GM12878 (cell line): ENCODE measurements at regions not wholly inside any gene's neighbourhood (a gene's known extent, or its start where the extent isn't known, plus 50 kb on each side); places are given as distances from the start of the nearest gene placed in this dataset.

Source experiments
- ATAC-seq: fragments of 200-7000 bp; cut with Tn5 transposase; 3 replicates; pipeline ENCODE4 v1.9.1; 2020; ENCODE audit warnings: mild to moderate bottlenecking, moderate library complexity
- BruUV-seq: library from RNA; stranded (reverse); fragments of 400-500 nt; replicated peaks from 2 replicates; lab custom pipeline; 2021; lab: Mats Ljungman, UMichigan
- CTCF ChIA-PET: fragments of 300-600 bp; sonication (Branson Sonifier 250); formaldehyde crosslinking; extraction: SDS; loops from one replicate; lab custom pipeline; 2021; ENCODE audit warnings: inconsistent platforms; lab: Yijun Ruan, JAX
- POLR2A ChIA-PET: fragments of 350-600 bp; formaldehyde crosslinking; extraction: SDS; loops from one replicate; lab custom pipeline; 2021; ENCODE audit warnings: inconsistent platforms; lab: Charles Lee
- RAD21 ChIA-PET: fragments of 300-600 bp; sonication (Branson Sonifier 250); formaldehyde crosslinking; loops from one replicate; lab custom pipeline; 2023; ENCODE audit warnings: antibody characterized with exemption; ENCODE audit not compliant: unreplicated experiment; lab: Charles Lee
- SMC1A ChIA-PET: fragments of 300-600 bp; sonication (Branson Sonifier 250); formaldehyde crosslinking; loops from one replicate; lab custom pipeline; 2023; ENCODE audit not compliant: unreplicated experiment, uncharacterized antibody; lab: Charles Lee
- DNase-seq: peaks from one replicate; pipeline ENCODE4 v3.0.0-alpha.2; 2011; ENCODE audit warnings: low read depth, low spot score
- FAIRE-seq: peaks from 3 replicates; lab custom pipeline; 2011; peaks lifted over from hg19 to GRCh38; lab: Jason Lieb, UNC
- H2AFZ ChIP-seq: 2 replicates; pipeline ENCODE4 v1.6.0; 2011; ENCODE audit warnings: low read depth, low read length, control low read depth; ENCODE audit not compliant: control insufficient read depth
- H3K27ac ChIP-seq: 2 replicates; pipeline ENCODE4 v1.5.1; 2011; ENCODE audit warnings: control low read depth; ENCODE audit not compliant: control insufficient read depth, insufficient read depth
- H3K27me3 ChIP-seq, 2 experiments: replicated peaks in 1 of 2; 2 replicates each; pipeline versions ENCODE4 v1.6.0 to v1.6.1; 2011; ENCODE audit warnings: low read length in 1 of 2; ENCODE audit not compliant: control insufficient read depth in 2 of 2, insufficient read depth in 2 of 2
- H3K36me3 ChIP-seq, 2 experiments: 2 replicates each; pipeline ENCODE4 v1.5.1; 2011; ENCODE audit warnings: low read length in 1 of 2; ENCODE audit not compliant: control insufficient read depth in 2 of 2, insufficient read depth in 2 of 2
- H3K4me1 ChIP-seq: 2 replicates; pipeline ENCODE4 v1.6.1; 2011; ENCODE audit warnings: mild to moderate bottlenecking, low read length, moderate library complexity, mixed read lengths; ENCODE audit not compliant: control insufficient read depth, insufficient read depth
- H3K4me2 ChIP-seq: 2 replicates; pipeline ENCODE4 v1.6.0; 2011; ENCODE audit warnings: control low read depth; ENCODE audit not compliant: control insufficient read depth, insufficient read depth
- H3K4me3 ChIP-seq: fragments of 200-600 bp; sonication (generic); 2 replicates; pipeline ENCODE4 v1.5.1; 2016
- H3K79me2 ChIP-seq: 2 replicates; pipeline ENCODE4 v1.6.0; 2011; ENCODE audit warnings: low read length; ENCODE audit not compliant: control insufficient read depth, insufficient read depth
- H3K9ac ChIP-seq: 2 replicates; pipeline ENCODE4 v1.8.0; 2011; ENCODE audit warnings: low read length, control low read depth, mixed read lengths; ENCODE audit not compliant: control insufficient read depth, insufficient read depth
- H3K9me3 ChIP-seq: replicated peaks from 3 replicates; pipeline ENCODE4 v1.5.1; 2011; ENCODE audit warnings: mild to moderate bottlenecking, low read length; ENCODE audit not compliant: control insufficient read depth, insufficient read depth
- H4K20me1 ChIP-seq: 2 replicates; pipeline ENCODE4 v1.6.0; 2011; ENCODE audit not compliant: control insufficient read depth, insufficient read depth
- CREB1 ChIP-seq: IDR thresholded peaks from 2 replicates; pipeline ENCODE4 v1.6.1; 2012; ENCODE audit warnings: low read depth, mild to moderate bottlenecking, inconsistent platforms
- CREM ChIP-seq: IDR thresholded peaks from 2 replicates; pipeline ENCODE4 v1.6.1; 2014; ENCODE audit warnings: antibody characterized with exemption, low read depth
- ETV6 ChIP-seq, 2 experiments: fragments of 450-650 bp in 1 of 2; IDR thresholded peaks in 1 of 2; conservative IDR thresholded peaks in 1 of 2; 2 replicates each; pipeline ENCODE4 v1.6.1; 2014; ENCODE audit warnings: antibody characterized with exemption in 1 of 2, borderline replicate concordance in 1 of 2, low read depth in 1 of 2, mild to moderate bottlenecking in 1 of 2, moderate library complexity in 1 of 2
- FOS ChIP-seq: IDR thresholded peaks from 3 replicates; pipeline ENCODE4 v1.6.1; 2011; ENCODE audit warnings: borderline replicate concordance; ENCODE audit not compliant: insufficient read length; ENCODE audit errors: extremely low read depth
- HCFC1 ChIP-seq: fragments of 150-350 bp; IDR thresholded peaks from 2 replicates; pipeline ENCODE4 v1.6.1; 2014; ENCODE audit warnings: low read length
- HSF1 ChIP-seq: fragments of 150-350 bp; IDR thresholded peaks from 2 replicates; pipeline ENCODE4 v1.6.1; 2014; ENCODE audit warnings: mild to moderate bottlenecking, low read depth, low read length
- IKZF1 ChIP-seq: fragments of 450-650 bp; conservative IDR thresholded peaks from 2 replicates; pipeline ENCODE4 v1.6.1; 2017; ENCODE audit warnings: antibody characterized with exemption, mild to moderate bottlenecking
- MTA2 ChIP-seq: fragments of 450-650 bp; IDR thresholded peaks from 2 replicates; pipeline ENCODE4 v1.6.1; 2016; ENCODE audit warnings: low read depth, mild to moderate bottlenecking, moderate library complexity
- NKRF ChIP-seq: fragments of 450-650 bp; conservative IDR thresholded peaks from 2 replicates; pipeline ENCODE4 v1.6.1; 2017; ENCODE audit warnings: mild to moderate bottlenecking, moderate library complexity
- PML ChIP-seq: IDR thresholded peaks from 2 replicates; pipeline ENCODE4 v1.6.1; 2012; ENCODE audit warnings: low read length, inconsistent platforms
- RAD51 ChIP-seq: fragments of 450-650 bp; IDR thresholded peaks from 2 replicates; pipeline ENCODE4 v1.6.1; 2016; ENCODE audit warnings: moderate library complexity, mild to moderate bottlenecking, inconsistent platforms
- USF1 ChIP-seq: IDR thresholded peaks from 2 replicates; pipeline ENCODE4 v1.6.1; 2011; ENCODE audit warnings: borderline replicate concordance, low read depth, mild to moderate bottlenecking, moderate library complexity, mixed read lengths, low read length; ENCODE audit not compliant: insufficient read depth; ENCODE audit errors: extremely low read length
- ZBED1 ChIP-seq: IDR thresholded peaks from 2 replicates; pipeline ENCODE4 v1.6.1; 2016; ENCODE audit warnings: borderline replicate concordance
- ZBTB40 ChIP-seq: fragments of 450-650 bp; IDR thresholded peaks from 2 replicates; pipeline ENCODE4 v1.6.1; 2016; ENCODE audit warnings: mild to moderate bottlenecking, moderate library complexity, borderline replicate concordance
- WGBS: methylation state at CpG from one replicate; pipeline ENCODE4 v1.1.6; 2016; ENCODE audit warnings: low lambda C conversion rate; ENCODE audit not compliant: insufficient replicate concordance, insufficient coverage; ENCODE audit errors: missing lambda C conversion rate; 5-methylcytosine and 5-hydroxymethylcytosine counted together
- in situ Hi-C: fragments of 300-500 bp; cut with MboI; formaldehyde crosslinking; loops from 9 replicates; pipeline ENCODE4 v1.14.3; 2018; ENCODE audit warnings: mixed read lengths
- intact Hi-C: fragments of 100-400 bp; cut with micrococcal nuclease; formaldehyde crosslinking; loops from one replicate; pipeline ENCODE4 v1.14.2; 2022; ENCODE audit not compliant: unreplicated experiment

GRCh38 chr17:79296243-79296642 is 221.6 kb downstream of the ENGASE start:
- ChIA-PET SMC1A (no interaction called here), POLR2A (no interaction called here), RAD21 (interaction anchor here (0.6 kb wide), 1 partner anchor 95 kb away, joined by 3 read pairs; no protein-coding TSS in a partner anchor), CTCF (no interaction called here)
- in situ Hi-C loops (no loop called here), intact Hi-C loops (no loop called here)
- no peaks in the 10 kb centered on the region for H3K4me1 ChIP-seq
- H3K9ac ChIP-seq = no peak overlapping the region
- peaks cover 0 to 3% of the 10 kb centered on the region in 2 experiments; a peak in 1 of 4 replicates for H3K27me3 ChIP-seq
- no peaks in the 10 kb centered on the region for H3K79me2 ChIP-seq
- no peak overlapping the region for H3K4me3 ChIP-seq
- no TSS peak for BruUV-seq
- no peak overlapping the region for H2AFZ ChIP-seq
- 50% methylated on average over 7 of the region's 7 CpGs for WGBS
- DNase-seq (no peak), ATAC-seq (no peak), FAIRE-seq (no peak)
- H3K27ac ChIP-seq = no peak overlapping the region
- no peaks in the 10 kb centered on the region for H3K36me3 ChIP-seq
- H3K4me2 ChIP-seq = no peak overlapping the region
- TF ChIP-seq MTA2 (no peak), ZBTB40 (no peak), RAD51 (no peak), HSF1 (no peak), NKRF (no peak), ETV6 (conservative IDR thresholded peaks at IDR 0.05 in 1 of 2, IDR thresholded peaks at IDR 0.05 in 1 of 2; ENCODE audit: borderline replicate concordance in 1 of 2, low read depth in 1 of 2) (no peak), PML (no peak), IKZF1 (no peak), CREM (no peak), CREB1 (no peak), USF1 (no peak), HCFC1 (no peak), ZBED1 (no peak), FOS (no peak)
- no peaks in the 10 kb centered on the region for H3K9me3 ChIP-seq
- no peaks in the 10 kb centered on the region for H4K20me1 ChIP-seq
